Gastrocnemius medialis (tissue), 4 donors: ENCODE measurements at regions not wholly inside any gene's neighbourhood (a gene's known extent, or its start where the extent isn't known, plus 50 kb on each side); places are given as distances from the start of the nearest gene placed in this dataset.

Source experiments
- ATAC-seq, 2 donors: fragments of 150-250 bp; one replicate each; pipeline ENCODE4 v1.9.1; 2016
- DNase-seq, 2 donors: peaks; one replicate each; pipeline ENCODE4 v3.0.0-alpha.2; 2019
- H3K27ac ChIP-seq, 4 donors: fragments of 200-600 bp; sonication (generic); 1 replicate in 1 of 4; 2 replicates in 3 of 4; pipeline ENCODE4 v1.5.1; 2016 to 2018; ENCODE audit warnings: mild to moderate bottlenecking in 2 of 4, moderate library complexity in 1 of 4
- H3K27me3 ChIP-seq, 3 donors: fragments of 200-600 bp; sonication (generic) in 2 of 3; 1 replicate in 1 of 3; 2 replicates in 2 of 3; pipeline versions ENCODE4 v1.5.1 to v1.6.0; 2016 to 2019; ENCODE audit warnings: mild to moderate bottlenecking in 1 of 3, moderate library complexity in 1 of 3
- H3K36me3 ChIP-seq, 2 donors: fragments of 200-600 bp; sonication (generic) in 1 of 2; one replicate each; pipeline ENCODE4 v1.5.1; 2017 to 2018
- H3K4me1 ChIP-seq, 2 donors: fragments of 200-600 bp; sonication (generic) in 1 of 2; one replicate each; pipeline ENCODE4 v1.5.1; 2016 to 2017; ENCODE audit warnings: mild to moderate bottlenecking in 2 of 2
- H3K4me3 ChIP-seq, 4 donors: fragments of 200-600 bp; sonication (generic) in 3 of 4; 1 replicate in 1 of 4; 2 replicates in 3 of 4; pipeline ENCODE4 v1.5.1; 2016 to 2019; ENCODE audit warnings: mild to moderate bottlenecking in 2 of 4
- H3K9me3 ChIP-seq, 3 donors: fragments of 200-600 bp; sonication (generic) in 2 of 3; 1 replicate in 1 of 3; 2 replicates in 2 of 3; pipeline ENCODE4 v1.5.1; 2016 to 2019
- CTCF ChIP-seq, 5 experiments: fragments of 450-650 bp in 3 of 5; fragments of 200-600 bp in 2 of 5; sonication (generic) in 2 of 5; IDR thresholded peaks in 4 of 5; conservative IDR thresholded peaks in 1 of 5; 1 replicate in 4 of 5; 2 replicates in 1 of 5; pipeline ENCODE4 v1.5.1; 2016 to 2019; ENCODE audit warnings: antibody characterized with exemption in 5 of 5, mild to moderate bottlenecking in 3 of 5, moderate library complexity in 3 of 5
- POLR2A ChIP-seq, 2 donors: fragments of 450-650 bp; IDR thresholded peaks; one replicate each; pipeline ENCODE4 v1.6.1; 2017; ENCODE audit warnings: antibody characterized with exemption in 2 of 2, mild to moderate bottlenecking in 2 of 2, moderate library complexity in 2 of 2
- in situ Hi-C, 4 donors: fragments of 200-750 bp; cut with MboI; loops; one replicate each; pipeline versions ENCODE4 v1.15.0 to v1.8.0; 2017; ENCODE audit warnings: low sequenced_read_pairs in 4 of 4
- intact Hi-C: fragments of 100-400 bp; cut with DNase I; formaldehyde crosslinking; loops from one replicate; pipeline ENCODE4 v1.15.1; 2023; ENCODE audit warnings: low total_unique reads

GRCh38 chr3:151976211-151977050 is 103.0 kb downstream of the SUCNR1 start:
- ATAC-seq = no peak
- intact Hi-C loops = no loop called here
- Histone ChIP-seq H3K4me1 (no peaks in the 10 kb centered on the region), H3K9me3 (no peaks in the 10 kb centered on the region), H3K27me3 (no peaks in the 10 kb centered on the region), H3K36me3 (no peaks in the 10 kb centered on the region), H3K27ac (no peak overlapping the region), H3K4me3 (no peak overlapping the region)
- TF ChIP-seq POLR2A (IDR thresholded peaks at IDR 0.05) = no peak
- TF ChIP-seq CTCF (IDR thresholded peaks at IDR 0.05 in 4 of 5, conservative IDR thresholded peaks at IDR 0.05 in 1 of 5) = no peak
- in situ Hi-C loops = no loop called here
- DNase-seq = no peak

- no peak overlapping the region for H3K4me3 ChIP-seq
- DNase-seq (no peak), ATAC-seq (no peak)
- in situ Hi-C loops = no loop called here
- H3K27ac ChIP-seq = no peak overlapping the region
- H3K4me1 ChIP-seq = no peaks in the 10 kb centered on the region
- no peaks in the 10 kb centered on the region for H3K36me3 ChIP-seq
- no peaks in the 10 kb centered on the region for H3K27me3 ChIP-seq
- intact Hi-C loops = no loop called here
- TF ChIP-seq POLR2A (IDR thresholded peaks at IDR 0.05) = no peak
- no peak for TF ChIP-seq CTCF (IDR thresholded peaks at IDR 0.05 in 4 of 5, conservative IDR thresholded peaks at IDR 0.05 in 1 of 5)
- H3K9me3 ChIP-seq = no peaks in the 10 kb centered on the region
These were observed 106.5 kb downstream of the SUCNR1 start for GRCh38 chr3:151979906-151980305.

- no peaks in the 10 kb centered on the region for H3K9me3 ChIP-seq
- H3K4me3 ChIP-seq = no peak overlapping the region
- H3K4me1 ChIP-seq = no peaks in the 10 kb centered on the region
- DNase-seq (no peak), ATAC-seq (no peak)
- intact Hi-C loops = no loop called here
- in situ Hi-C loops = no loop called here
- H3K27ac ChIP-seq = no peak overlapping the region
- no peaks in the 10 kb centered on the region for H3K27me3 ChIP-seq
- no peak for TF ChIP-seq CTCF (IDR thresholded peaks at IDR 0.05 in 4 of 5, conservative IDR thresholded peaks at IDR 0.05 in 1 of 5)
- no peak for TF ChIP-seq POLR2A (IDR thresholded peaks at IDR 0.05)
- no peaks in the 10 kb centered on the region for H3K36me3 ChIP-seq
These were observed 110.1 kb downstream of the SUCNR1 start for GRCh38 chr3:151983538-151983937.

GRCh38 chr3:151985787-151986430 is 112.5 kb downstream of the SUCNR1 start:
- H3K27me3 ChIP-seq = no peaks in the 10 kb centered on the region
- intact Hi-C loops = no loop called here
- in situ Hi-C loops = no loop called here
- DNase-seq = no peak
- no peak overlapping the region for H3K4me3 ChIP-seq
- H3K9me3 ChIP-seq = no peaks in the 10 kb centered on the region
- H3K4me1 ChIP-seq = no peaks in the 10 kb centered on the region
- H3K27ac ChIP-seq = no peak overlapping the region
- no peaks in the 10 kb centered on the region for H3K36me3 ChIP-seq
- TF ChIP-seq CTCF (IDR thresholded peaks at IDR 0.05 in 4 of 5, conservative IDR thresholded peaks at IDR 0.05 in 1 of 5) = no peak
- no peak for TF ChIP-seq POLR2A (IDR thresholded peaks at IDR 0.05)
- no peak for ATAC-seq
